Stimulated activated CD4-positive, alpha-beta T cell treated with anti-CD3 and anti-CD28 coated beads, Interleukin-12 subunit alpha, Interleukin-12 subunit beta, amount 100 ng/mL, for 48 hours (primary cell): ENCODE measurements at regions not wholly inside any gene's neighbourhood (a gene's known extent, or its start where the extent isn't known, plus 50 kb on each side); places are given as distances from the start of the nearest gene placed in this dataset.
"Not testable (repeated sequence)": the region's sequence is repeated elsewhere in the genome, so short reads cannot be mapped to it uniquely, and the experiment has no call there.

Source experiments
- DNase-seq, 3 donors: peaks; one replicate each; pipeline ENCODE4 v3.0.0-alpha.2; 2020; ENCODE audit warnings: low read depth in 2 of 3, low spot score in 1 of 3

DNA sequence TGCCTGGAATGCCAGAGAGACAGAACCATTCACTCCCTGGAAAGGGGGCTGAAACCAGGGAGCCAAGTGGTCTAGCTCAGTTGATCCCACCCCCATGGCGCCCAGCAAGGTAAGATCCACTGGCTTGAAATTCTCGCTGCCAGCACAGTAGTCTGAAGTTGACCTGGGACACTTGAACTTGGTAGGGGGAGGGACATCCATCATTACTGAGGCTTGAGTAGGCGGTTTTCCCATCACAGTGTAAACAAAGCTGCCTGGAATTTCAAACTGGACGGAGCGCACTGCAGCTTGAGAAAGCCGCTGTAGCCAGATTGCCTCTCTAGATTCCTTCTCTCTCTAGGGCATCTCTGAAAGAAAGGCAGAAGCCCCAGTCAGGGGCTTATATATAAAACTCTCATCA, 310.7 kb upstream of the DPPA4 start:
- no peak for DNase-seq

DNA sequence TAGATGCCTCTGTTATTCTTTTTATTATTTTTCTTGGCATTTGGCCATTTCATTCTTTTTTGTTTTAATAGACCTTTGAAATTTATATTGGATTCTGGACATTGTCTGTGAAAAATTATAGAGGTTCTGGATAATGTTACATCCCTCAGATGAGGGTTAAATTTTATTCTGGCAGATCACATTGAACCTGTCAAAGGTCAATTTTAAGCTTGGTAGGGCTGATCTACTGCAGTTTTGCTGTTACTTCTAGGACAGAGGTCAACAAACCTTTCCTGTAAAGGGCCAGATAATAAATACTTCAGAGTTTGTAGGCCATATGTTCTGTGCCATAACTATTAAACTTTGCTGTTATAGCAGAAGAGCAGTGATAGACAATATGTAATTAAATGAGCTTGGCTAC, 318.9 kb upstream of the DPPA4 start:
- DNase-seq, result no peak

DNA sequence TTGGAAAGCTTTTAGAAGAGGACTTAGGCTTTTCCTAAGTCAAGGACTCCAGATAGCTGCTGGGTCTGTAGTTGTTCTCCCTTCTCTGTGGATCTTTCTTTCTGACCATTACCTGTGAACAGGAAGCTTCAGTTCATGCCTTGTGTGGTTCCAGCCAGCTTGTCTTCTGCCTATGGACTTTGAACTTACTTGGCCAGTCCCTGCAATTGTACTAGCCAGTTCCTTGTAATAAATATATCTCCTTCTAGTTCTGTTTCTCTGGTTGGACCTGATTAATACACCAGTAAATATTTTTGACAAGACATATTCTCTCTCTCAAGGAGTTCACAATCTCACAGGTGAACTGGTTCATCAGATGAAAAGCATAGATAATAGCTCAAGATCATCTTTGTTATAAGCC, 341.3 kb upstream of the DPPA4 start:
- DNase-seq, result no peak

DNA sequence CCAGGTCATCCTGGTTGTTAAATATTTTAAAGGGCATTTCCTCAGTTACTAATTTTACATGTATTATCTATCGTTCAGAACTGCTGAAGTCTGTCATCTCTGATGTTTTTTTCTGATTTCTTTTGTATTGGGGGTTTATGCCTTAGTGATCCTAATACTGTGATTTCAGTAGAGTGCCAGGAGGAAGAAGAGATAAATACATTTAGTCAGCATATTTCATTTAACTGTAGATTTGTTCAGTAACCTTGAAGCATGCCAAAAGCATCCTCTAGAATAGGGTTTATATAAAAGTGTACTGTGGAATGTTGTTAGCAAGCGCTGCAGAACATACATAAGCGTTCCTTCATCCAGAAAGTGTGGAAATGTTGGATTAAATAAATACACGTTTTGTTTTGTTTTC, 342.3 kb upstream of the DPPA4 start:
- no peak for DNase-seq

DNA sequence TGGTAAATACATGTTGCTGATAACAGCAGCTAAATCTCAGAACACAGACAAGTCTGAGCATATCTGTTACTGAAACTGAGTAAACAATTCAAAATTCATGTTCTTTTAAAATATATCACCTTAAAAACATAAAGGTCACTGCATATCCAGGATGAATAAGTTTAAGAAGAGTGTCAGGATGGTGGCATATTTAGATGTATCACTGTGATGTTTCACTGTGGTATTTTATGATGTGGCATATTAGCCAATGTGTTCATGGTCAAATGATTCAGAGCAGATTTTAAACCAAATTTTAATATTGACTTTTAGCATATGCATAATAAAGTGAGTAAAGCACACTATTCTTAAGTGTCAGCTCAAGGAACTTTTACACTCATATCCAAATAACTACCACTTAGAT, 346.4 kb upstream of the DPPA4 start:
- DNase-seq, result no peak

DNA sequence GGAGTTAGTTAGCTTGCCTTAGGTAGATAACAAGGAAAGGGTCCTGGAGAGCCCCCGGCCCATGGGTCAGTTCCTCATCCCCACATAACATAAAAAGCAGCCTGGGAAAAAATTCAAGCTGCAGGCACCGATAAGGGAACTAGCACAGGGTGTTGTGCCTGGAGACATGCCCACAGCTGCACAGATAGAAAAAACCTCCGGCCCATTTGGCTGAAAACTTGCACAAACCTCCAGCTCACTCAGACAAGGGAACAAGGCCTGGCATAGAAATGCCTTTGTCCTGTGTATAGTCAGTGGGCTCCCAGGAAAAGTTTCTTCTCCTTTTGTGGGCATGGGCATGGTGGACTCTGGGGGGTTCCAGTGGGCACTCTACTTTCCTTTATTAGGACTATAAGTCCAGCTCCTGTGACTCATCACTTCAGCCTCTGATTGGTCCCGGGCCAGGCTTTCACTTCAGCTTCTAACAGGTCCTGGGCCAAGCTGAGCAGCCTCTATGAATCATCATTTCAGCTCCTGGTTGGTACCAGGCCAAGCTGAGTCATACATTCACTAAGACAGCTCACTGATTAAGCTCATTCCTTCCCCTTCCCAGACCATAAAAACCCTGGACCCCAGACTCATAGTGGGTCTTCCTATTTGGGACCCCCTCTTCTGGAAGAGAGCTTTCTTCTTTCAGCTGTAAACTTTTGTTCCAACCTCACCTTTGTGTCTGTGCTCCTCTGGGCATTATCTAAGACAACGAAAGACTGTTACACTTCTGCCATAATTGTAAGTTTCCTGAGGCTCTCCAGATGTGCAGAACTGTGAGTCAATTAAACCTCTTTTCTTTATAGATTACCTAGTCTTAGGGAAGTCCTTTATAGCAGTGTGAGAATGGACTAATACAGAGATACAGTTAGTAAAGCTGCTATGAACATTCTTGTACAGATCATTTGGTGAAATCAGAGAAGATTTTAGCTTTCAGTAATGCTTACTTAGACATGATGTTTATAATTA, 348.0 kb upstream of the DPPA4 start:
- no peak for DNase-seq

DNA sequence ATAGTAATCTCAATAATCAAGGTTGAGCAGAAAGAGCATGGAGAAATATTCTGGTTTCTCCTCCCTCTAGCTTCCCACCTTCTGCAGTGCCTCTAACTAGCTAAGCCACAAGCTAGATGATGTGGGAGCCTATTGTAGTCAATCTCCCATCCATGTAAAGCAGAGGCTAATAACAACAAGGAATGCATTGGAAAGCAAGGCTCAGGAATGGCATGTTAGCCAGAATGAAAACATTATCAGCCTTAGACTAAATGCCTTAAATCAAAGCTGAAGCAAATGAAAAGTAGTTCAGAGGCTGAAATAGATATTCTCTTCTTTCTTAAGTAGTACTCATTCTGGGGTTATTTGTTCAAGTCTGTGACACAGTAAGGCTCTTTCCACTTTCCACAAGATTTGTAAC, 350.3 kb upstream of the DPPA4 start:
- DNase-seq, result no peak

DNA sequence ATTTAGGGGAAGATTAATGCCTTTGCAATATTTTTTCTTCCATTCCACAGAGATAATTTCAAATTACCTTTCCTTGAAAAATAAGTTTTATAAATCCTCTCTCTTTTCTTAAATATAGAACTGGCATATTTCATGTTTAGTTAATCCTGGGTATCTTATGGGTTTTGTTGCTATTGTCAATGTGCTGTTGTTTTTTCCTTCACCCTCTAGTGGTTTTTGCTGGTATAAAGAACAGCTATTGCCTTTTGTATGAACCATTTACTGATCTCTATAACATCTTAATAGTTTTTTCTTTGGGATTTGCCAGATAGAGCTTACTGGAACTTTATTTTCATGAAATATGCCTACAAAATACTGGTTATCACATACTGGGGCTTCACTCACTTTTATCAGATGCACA, 359.6 kb upstream of the DPPA4 start:
- no peak for DNase-seq

DNA sequence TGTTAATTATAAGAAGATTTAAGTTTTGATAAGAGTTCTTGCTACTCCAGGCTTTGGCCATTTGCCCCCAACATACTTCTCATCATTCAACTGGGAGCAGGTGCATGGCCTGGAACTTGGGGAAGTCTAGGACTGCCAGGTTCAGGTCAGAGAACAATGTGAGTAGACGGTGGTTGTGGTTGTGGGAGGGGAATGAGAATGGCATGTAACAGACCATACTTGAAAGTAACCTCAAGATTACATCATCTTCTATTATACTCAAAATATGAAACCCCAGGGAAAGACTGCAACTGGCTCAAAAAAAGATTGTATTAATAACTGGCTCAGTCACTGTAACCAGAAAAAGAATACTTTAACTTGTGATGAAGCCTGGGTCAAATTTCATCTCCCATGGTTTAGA, 364.9 kb upstream of the DPPA4 start:
- DNase-seq, result peak in 1 of 3 donors; percentile 3

DNA sequence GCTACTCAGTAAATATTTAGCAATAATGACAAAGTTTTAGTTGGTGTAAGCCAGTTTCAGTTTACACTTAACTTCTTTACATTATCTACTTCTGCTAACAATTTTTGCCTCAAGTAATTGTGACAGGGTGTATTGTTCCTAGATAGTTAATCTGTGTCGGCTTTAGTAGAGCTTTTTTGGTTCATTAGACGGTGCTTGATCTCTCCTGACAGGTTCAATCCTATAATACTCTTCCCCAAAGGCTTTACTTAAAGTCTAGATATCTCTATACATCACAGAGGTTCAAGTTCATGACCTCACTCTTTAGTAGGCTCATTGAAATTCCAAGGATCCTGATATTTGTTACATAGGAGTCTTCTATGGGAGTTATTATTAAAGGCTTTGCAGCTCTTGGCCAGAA, 365.6 kb upstream of the DPPA4 start:
- no peak for DNase-seq

DNA sequence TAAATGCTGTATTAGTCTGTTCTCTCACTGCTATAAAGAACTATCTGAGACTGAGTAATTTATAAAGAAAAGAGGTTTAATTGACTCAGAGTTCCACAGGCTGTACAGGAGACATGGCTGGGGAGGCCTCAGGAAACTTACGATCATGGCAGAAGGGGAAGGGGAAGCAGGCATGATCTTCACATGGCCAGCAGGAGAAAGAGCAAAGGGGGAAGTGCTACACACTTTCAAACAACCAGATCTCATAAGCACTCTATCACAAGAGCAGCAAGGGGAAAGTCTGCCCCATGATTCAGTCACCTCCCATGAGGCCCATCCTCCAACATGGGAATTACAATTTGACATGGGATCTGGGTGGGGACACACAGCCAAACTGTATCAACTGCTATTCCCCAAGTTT, 367.8 kb upstream of the DPPA4 start:
- DNase-seq, result not testable (repeated sequence)

DNA sequence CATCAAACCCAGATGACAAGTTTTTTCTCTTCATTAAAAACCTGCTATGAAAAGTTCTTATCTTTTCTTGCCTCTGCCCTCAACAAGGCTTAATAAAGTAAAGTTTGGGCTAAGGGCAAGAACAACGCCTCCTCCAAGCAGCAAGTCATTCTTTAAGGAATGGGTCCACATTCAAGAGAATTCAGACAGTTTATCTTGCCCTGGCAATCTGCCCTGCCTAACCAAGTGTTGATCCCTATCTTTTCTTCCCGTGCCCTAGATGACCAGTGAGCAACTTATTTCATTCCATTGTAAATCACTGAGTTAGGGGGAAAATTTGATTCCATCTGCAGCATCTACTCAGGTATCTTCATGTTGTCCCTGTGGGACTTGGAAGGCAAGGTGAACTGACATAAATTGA, 370.3 kb upstream of the DPPA4 start:
- DNase-seq, result no peak

DNA sequence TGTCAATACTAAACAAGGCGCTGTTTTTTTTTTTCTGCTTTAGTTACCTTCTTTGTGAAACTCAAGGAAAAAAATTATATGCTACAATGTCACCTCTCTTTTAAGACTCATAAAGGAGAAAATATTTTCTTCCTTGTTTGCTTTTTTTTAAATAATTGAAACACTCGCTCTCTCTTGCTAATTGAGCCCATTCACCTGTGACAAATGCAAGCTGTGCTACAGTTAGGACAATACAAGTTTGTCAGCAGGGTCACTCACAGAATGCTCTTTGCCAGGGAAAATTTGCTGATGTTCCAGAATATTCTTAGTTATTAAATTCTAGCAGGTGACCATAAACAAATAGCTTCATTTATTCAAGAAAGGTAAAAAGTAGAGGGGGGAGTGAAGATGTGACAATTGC, 375.9 kb upstream of the DPPA4 start:
- no peak for DNase-seq

DNA sequence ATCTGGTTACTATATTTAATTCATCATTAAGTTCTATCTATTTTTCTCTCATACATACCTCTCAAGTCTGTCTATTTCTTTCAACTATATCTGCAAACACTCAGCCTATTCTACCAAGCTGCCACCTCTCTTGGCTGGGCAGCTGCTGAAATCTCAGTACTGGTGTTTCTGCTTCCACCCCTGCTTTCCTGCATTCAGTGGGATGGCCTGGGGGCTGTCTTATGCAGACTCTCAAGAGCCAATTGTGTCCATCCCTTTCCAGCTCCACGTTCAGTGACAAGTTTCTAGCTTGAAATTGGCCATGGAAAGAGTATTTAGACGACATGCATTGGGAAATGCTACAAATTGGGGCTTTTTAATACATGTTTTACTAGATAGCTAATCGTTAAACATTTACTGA, 378.4 kb upstream of the DPPA4 start:
- no peak for DNase-seq

DNA sequence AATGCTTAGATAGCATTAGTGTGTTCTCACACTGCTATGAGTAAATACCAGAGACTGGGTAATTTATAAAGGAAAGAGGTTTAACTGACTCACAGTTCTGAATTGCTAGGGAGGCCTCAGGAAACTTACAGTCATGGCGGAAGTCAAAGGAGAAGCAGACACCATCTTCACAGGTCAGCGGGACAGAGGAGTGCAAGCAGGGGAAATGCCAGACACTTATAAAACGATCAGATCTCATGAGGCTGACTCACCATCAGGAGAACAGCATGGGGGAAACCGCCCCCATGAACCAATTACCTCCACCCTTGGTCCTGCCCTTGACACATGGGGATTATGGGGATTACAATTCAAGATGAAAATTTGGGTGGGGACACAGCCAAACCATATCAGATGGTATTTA, 381.5 kb upstream of the DPPA4 start:
- DNase-seq, result no peak

DNA sequence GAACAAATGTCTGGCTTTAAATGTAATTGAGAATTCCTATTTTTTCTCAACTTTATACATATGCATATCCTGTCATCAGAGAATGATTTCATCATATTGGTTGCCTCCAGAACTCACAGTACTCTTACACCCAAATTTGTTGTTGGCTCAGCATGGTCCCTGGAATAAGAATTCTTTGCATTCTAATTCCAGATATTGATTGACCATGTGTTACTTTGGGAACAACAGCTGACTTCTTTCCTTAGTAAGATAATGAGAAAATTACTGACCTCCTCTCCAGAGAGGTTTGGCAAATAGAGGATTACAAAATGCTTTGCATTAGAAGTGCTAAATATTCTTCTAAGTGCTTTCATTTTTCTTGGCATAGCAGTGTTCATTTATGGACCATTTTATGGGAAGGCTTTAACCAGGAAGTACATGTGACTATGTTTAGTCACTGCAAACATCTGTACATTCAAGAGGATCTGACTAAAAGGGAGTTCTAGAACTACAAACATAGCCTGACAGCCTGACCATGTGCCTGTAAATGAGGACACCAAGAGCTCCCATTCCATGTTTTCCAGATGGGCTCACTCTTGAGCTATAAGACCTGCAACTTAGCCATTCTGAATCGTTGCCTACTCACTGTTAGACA, 391.6 kb upstream of the DPPA4 start:
- DNase-seq, result no peak

DNA sequence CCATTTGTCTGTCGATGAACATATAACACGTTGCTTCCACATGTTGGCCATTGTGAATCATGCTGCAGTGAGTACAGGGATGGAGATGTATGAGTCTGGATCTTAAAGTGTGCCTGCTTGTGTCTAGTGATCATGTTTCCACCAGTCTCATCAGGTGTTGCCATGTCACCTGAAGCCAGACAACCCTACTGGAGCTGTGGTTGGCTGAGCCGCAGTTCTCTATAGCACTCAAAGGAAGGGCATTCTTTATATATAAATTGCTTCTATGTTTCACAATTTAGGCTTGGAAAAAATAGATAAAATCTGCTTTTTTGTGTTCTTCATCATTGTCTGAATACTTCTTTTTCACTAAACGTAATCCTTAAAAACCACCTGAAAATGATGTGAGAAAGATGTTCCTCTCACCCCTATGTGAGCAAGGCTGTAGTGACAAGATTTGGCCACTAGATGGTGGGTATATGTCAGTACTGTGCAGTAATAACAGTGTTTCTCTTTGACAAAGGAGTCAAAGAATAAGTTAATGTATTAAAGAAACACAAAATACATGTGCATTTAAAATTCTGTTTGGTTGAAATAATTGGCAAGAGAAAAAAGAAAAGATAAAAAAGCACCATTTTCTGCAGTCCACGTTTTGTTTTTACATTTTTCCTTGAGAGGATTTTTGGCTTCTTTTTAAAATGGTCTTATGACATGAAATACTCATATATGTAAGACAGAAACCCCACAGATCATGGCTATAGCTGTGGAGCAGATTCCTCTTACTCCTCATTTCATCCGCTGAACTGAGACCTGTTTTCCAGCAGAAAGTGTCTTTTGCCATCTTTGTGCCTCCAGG, 394.5 kb upstream of the DPPA4 start:
- DNase-seq, result peak; percentile 11 to 60 (median 35)

DNA sequence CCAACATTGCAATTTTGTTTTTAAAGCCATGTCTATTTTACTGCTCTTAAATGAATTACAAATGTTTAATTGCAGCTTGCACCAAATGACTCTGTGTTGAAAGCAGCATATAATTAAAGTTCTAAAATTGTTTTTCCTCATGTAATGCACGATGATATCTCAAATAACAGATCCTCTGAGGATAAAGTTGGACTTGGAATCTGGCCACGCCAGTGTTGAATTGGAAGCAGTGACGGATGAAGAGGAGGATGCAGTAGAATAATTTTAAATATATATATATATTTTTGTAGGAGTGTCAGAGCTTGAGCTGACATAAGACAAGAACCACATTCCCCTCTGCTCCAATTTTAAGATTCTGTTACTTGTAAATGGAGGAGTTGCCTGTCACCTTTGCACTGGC, 406.6 kb upstream of the DPPA4 start:
- DNase-seq, result no peak

DNA sequence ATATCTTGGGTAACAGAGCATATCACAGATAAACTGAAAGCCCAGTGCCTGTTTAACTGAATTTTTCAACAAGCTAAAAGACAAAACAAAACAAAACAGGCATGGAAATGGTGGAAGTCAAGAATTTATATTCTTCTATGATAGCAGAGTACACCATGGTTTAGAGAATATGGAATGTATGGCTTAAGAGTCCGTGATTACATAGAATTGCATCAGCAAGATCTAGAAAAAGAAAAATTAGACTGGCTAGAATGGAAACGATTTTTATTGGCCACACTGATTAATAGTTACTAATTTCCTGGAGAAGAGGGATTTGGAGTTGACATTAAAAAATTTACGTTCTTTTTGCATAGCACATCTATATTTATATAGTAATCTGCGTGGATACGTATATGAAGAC, 435.2 kb upstream of the DPPA4 start:
- no peak for DNase-seq

DNA sequence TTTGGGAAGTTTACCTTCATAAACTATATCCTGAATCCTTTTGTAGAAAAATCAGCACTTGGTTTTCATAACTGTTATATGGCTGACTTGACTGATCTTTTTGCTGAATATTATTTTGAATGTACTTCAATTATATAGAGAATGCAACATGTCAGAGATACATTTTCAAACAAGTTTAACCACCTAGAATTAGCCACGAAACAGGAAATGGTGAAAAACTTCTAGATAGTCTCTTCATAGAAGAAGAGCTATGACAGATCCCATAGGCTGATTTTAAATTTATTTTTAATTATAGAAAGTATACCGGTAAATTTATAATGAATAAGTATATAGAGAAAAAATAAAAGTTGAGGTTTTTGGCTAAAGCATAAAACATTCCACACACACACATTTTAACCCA, 436.8 kb upstream of the DPPA4 start:
- no peak for DNase-seq

DNA sequence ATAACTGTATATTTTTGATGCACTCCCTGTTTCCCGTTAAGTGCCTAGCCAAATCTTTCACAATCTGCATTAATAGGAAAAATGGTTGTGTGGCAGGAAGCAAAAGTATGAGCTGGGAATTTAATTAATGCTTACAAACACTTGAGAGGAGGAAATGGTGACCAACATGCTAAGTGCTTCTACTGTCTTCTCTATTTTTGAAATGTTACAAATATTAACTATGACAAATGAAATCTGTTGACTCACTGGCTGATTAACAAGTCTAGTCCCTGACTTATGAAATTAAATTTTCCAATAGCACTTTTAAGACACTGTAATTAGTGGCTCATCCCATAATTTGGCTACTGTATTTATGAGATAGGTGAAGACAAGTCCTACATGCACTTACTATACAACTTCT, 446.9 kb upstream of the DPPA4 start:
- no peak for DNase-seq
